ENCODE measurements at regions not wholly inside any gene's neighbourhood (a gene's known extent, or its start where the extent isn't known, plus 50 kb on each side); places are given as distances from the start of the nearest gene placed in this dataset.

- H3K9me3 Mint-ChIP-seq: peaks cover 0 to 9% (median 0%) of the 10 kb centered on the region in 7 donors
- H3K27ac Mint-ChIP-seq: no peak overlapping the region
- ATAC-seq (ENCODE audit: low read depth in 2 of 2) (no peak), DNase-seq (no peak)
- no peaks in the 10 kb centered on the region for H3K4me1 Mint-ChIP-seq
- no peaks in the 10 kb centered on the region for H3K36me3 Mint-ChIP-seq
- no peak overlapping the region for H3K4me3 Mint-ChIP-seq
- H3K27me3 Mint-ChIP-seq: no peaks in the 10 kb centered on the region
Observed at GRCh38 chr4:164410401-164410800, 343.5 kb upstream of the SMIM31 start.

GRCh38 chr4:164412246-164412645 is 341.7 kb upstream of the SMIM31 start:
- no peak overlapping the region for H3K27ac Mint-ChIP-seq
- no peaks in the 10 kb centered on the region for H3K4me1 Mint-ChIP-seq
- no peak overlapping the region for H3K4me3 Mint-ChIP-seq
- peaks cover 0 to 9% (median 0%) of the 10 kb centered on the region in 7 donors for H3K9me3 Mint-ChIP-seq
- no peaks in the 10 kb centered on the region for H3K27me3 Mint-ChIP-seq
- DNase-seq: no peak
- H3K36me3 Mint-ChIP-seq: no peaks in the 10 kb centered on the region
- no peak for ATAC-seq (ENCODE audit: low read depth in 2 of 2)

GRCh38 chr4:164413743-164414142 is 340.2 kb upstream of the SMIM31 start:
- Mint-ChIP-seq H3K4me1 (no peaks in the 10 kb centered on the region), H3K4me3 (no peak overlapping the region), H3K27ac (no peak overlapping the region), H3K36me3 (no peaks in the 10 kb centered on the region), H3K9me3 (peaks cover 0 to 5% (median 3%) of the 10 kb centered on the region in 7 donors), H3K27me3 (no peaks in the 10 kb centered on the region)
- no peak for DNase-seq
- ATAC-seq (ENCODE audit: low read depth in 2 of 2): no peak

GRCh38 chr4:164423819-164424218 is 330.1 kb upstream of the SMIM31 start:
- Mint-ChIP-seq H3K27ac (no peak overlapping the region), H3K27me3 (no peaks in the 10 kb centered on the region), H3K9me3 (peaks cover 0 to 9% (median 3%) of the 10 kb centered on the region in 7 donors), H3K36me3 (no peaks in the 10 kb centered on the region), H3K4me3 (no peak overlapping the region), H3K4me1 (no peaks in the 10 kb centered on the region)
- DNase-seq (no peak), ATAC-seq (ENCODE audit: low read depth in 2 of 2) (no peak)

GRCh38 chr4:164424846-164425245 is 329.1 kb upstream of the SMIM31 start:
- Mint-ChIP-seq H3K36me3 (no peaks in the 10 kb centered on the region), H3K4me1 (no peaks in the 10 kb centered on the region), H3K27ac (no peak overlapping the region), H3K27me3 (no peaks in the 10 kb centered on the region), H3K9me3 (peaks cover 0 to 13% (median 3%) of the 10 kb centered on the region in 7 donors), H3K4me3 (no peak overlapping the region)
- DNase-seq: no peak
- no peak for ATAC-seq (ENCODE audit: low read depth in 2 of 2)

GRCh38 chr4:164428561-164428960 is 325.4 kb upstream of the SMIM31 start:
- Mint-ChIP-seq H3K27me3 (no peaks in the 10 kb centered on the region), H3K4me3 (no peak overlapping the region), H3K27ac (no peak overlapping the region), H3K36me3 (no peaks in the 10 kb centered on the region), H3K4me1 (no peaks in the 10 kb centered on the region), H3K9me3 (peaks cover 0 to 10% (median 0%) of the 10 kb centered on the region in 7 donors)
- DNase-seq (no peak), ATAC-seq (ENCODE audit: low read depth in 2 of 2) (no peak)

- Mint-ChIP-seq H3K4me1 (no peaks in the 10 kb centered on the region), H3K27ac (peak overlapping the region in 1 of 6 donors; percentile 84)
Observed at GRCh38 chr4:164438321-164438720, 315.6 kb upstream of the SMIM31 start.

GRCh38 chr4:164439037-164439436 is 314.9 kb upstream of the SMIM31 start:
- ATAC-seq (ENCODE audit: low read depth in 2 of 2): no peak
- peaks cover 0 to 2% (median 0%) of the 10 kb centered on the region in 7 donors for H3K9me3 Mint-ChIP-seq
- no peaks in the 10 kb centered on the region for H3K4me1 Mint-ChIP-seq
- no peak overlapping the region for H3K27ac Mint-ChIP-seq
- no peak overlapping the region for H3K4me3 Mint-ChIP-seq
- H3K27me3 Mint-ChIP-seq: no peaks in the 10 kb centered on the region
- DNase-seq: no peak
- no peaks in the 10 kb centered on the region for H3K36me3 Mint-ChIP-seq

More at GRCh38 chr4:164438321-164438720, 315.6 kb upstream of the SMIM31 start:
- no peak for DNase-seq
- no peak for ATAC-seq (ENCODE audit: low read depth in 2 of 2)
- H3K27me3 Mint-ChIP-seq: no peaks in the 10 kb centered on the region
- peaks cover 0 to 2% (median 0%) of the 10 kb centered on the region in 7 donors for H3K9me3 Mint-ChIP-seq
- no peak overlapping the region for H3K4me3 Mint-ChIP-seq
- no peaks in the 10 kb centered on the region for H3K36me3 Mint-ChIP-seq

- Mint-ChIP-seq H3K9me3 (peaks cover 0 to 2% (median 0%) of the 10 kb centered on the region in 7 donors), H3K27me3 (no peaks in the 10 kb centered on the region), H3K4me1 (no peaks in the 10 kb centered on the region), H3K36me3 (no peaks in the 10 kb centered on the region), H3K27ac (no peak overlapping the region), H3K4me3 (no peak overlapping the region)
- DNase-seq (no peak), ATAC-seq (ENCODE audit: low read depth in 2 of 2) (no peak)
Observed at GRCh38 chr4:164440199-164440598, 313.7 kb upstream of the SMIM31 start.

- Mint-ChIP-seq H3K4me3 (no peak overlapping the region), H3K4me1 (no peaks in the 10 kb centered on the region), H3K36me3 (no peaks in the 10 kb centered on the region), H3K9me3 (peaks cover 0 to 2% (median 0%) of the 10 kb centered on the region in 7 donors), H3K27ac (no peak overlapping the region), H3K27me3 (no peaks in the 10 kb centered on the region)
- DNase-seq (no peak), ATAC-seq (ENCODE audit: low read depth in 2 of 2) (no peak)
Observed at GRCh38 chr4:164441109-164441508, 312.8 kb upstream of the SMIM31 start.

- ATAC-seq (ENCODE audit: low read depth in 2 of 2) (no peak), DNase-seq (no peak)
- no peaks in the 10 kb centered on the region for H3K27me3 Mint-ChIP-seq
- H3K4me1 Mint-ChIP-seq: no peaks in the 10 kb centered on the region
- peaks cover 0 to 2% (median 0%) of the 10 kb centered on the region in 7 donors for H3K9me3 Mint-ChIP-seq
- H3K27ac Mint-ChIP-seq: no peak overlapping the region
- H3K36me3 Mint-ChIP-seq: no peaks in the 10 kb centered on the region
- no peak overlapping the region for H3K4me3 Mint-ChIP-seq
Observed at GRCh38 chr4:164442180-164442579, 311.8 kb upstream of the SMIM31 start.

GRCh38 chr4:164446516-164446915 is 307.4 kb upstream of the SMIM31 start:
- H3K9me3 Mint-ChIP-seq: peaks cover 0 to 3% (median 0%) of the 10 kb centered on the region in 7 donors
- no peaks in the 10 kb centered on the region for H3K36me3 Mint-ChIP-seq
- no peaks in the 10 kb centered on the region for H3K27me3 Mint-ChIP-seq
- no peak for DNase-seq
- H3K4me3 Mint-ChIP-seq: no peak overlapping the region
- no peaks in the 10 kb centered on the region for H3K4me1 Mint-ChIP-seq
- no peak overlapping the region for H3K27ac Mint-ChIP-seq
- no peak for ATAC-seq (ENCODE audit: low read depth in 2 of 2)

GRCh38 chr4:164461901-164462300 is 292.0 kb upstream of the SMIM31 start:
- Mint-ChIP-seq H3K4me1 (no peaks in the 10 kb centered on the region), H3K9me3 (peaks cover 0 to 13% (median 3%) of the 10 kb centered on the region in 7 donors), H3K4me3 (no peak overlapping the region), H3K27ac (no peak overlapping the region), H3K27me3 (no peaks in the 10 kb centered on the region), H3K36me3 (no peaks in the 10 kb centered on the region)
- no peak for ATAC-seq (ENCODE audit: low read depth in 2 of 2)
- DNase-seq: no peak

GRCh38 chr4:164462471-164462870 is 291.5 kb upstream of the SMIM31 start:
- H3K4me1 Mint-ChIP-seq: no peaks in the 10 kb centered on the region
- DNase-seq (no peak), ATAC-seq (ENCODE audit: low read depth in 2 of 2) (no peak)
- H3K4me3 Mint-ChIP-seq: no peak overlapping the region
- no peaks in the 10 kb centered on the region for H3K27me3 Mint-ChIP-seq
- no peak overlapping the region for H3K27ac Mint-ChIP-seq
- peaks cover 0 to 13% (median 3%) of the 10 kb centered on the region in 7 donors for H3K9me3 Mint-ChIP-seq
- no peaks in the 10 kb centered on the region for H3K36me3 Mint-ChIP-seq

GRCh38 chr4:164464313-164464712 is 289.6 kb upstream of the SMIM31 start:
- no peak overlapping the region for H3K4me3 Mint-ChIP-seq
- no peak for DNase-seq
- no peaks in the 10 kb centered on the region for H3K27me3 Mint-ChIP-seq
- no peak for ATAC-seq (ENCODE audit: low read depth in 2 of 2)
- H3K4me1 Mint-ChIP-seq: no peaks in the 10 kb centered on the region
- H3K36me3 Mint-ChIP-seq: no peaks in the 10 kb centered on the region
- H3K27ac Mint-ChIP-seq: no peak overlapping the region
- H3K9me3 Mint-ChIP-seq: peaks cover 0 to 13% (median 3%) of the 10 kb centered on the region in 7 donors
